CD4-positive, alpha-beta T cell treated with Interleukin-17A for 1 hour (primary cell): ENCODE measurements at regions not wholly inside any gene's neighbourhood (a gene's known extent, or its start where the extent isn't known, plus 50 kb on each side); places are given as distances from the start of the nearest gene placed in this dataset.
"Not testable (repeated sequence)": the region's sequence is repeated elsewhere in the genome, so short reads cannot be mapped to it uniquely, and the experiment has no call there.

Source experiments
- DNase-seq: peaks from one replicate; pipeline ENCODE4 v3.0.0-alpha.2; 2020

DNA sequence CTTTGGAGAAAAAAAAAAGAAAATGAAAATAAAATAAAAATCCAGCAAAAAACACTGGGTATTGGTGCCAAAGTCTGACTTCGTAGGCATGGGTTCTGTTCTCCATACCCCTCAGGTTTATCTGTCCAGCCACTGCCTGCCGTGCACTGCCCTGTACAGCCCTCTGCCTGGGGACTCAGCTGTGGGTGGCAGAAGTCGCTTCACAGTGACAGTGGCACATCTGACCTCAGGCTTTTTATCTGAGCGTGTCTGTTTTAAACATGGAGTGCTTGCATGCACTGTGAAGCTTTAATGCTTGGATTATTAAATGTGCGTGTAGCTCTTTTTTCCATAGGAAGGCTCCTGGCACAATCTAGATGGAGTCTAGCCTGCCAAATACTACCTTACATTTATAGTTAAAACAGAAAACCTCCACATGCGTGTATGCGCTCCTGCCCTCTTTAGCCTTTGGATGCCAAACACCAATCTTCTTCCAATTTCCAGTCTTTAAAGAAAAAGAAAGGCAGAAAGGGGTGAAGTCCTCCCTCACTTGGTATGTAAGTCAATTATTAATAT lies 375.5 kb downstream of the UTRN start:
- no peak for DNase-seq

- no peak for DNase-seq
Observed at GRCh38 chr6:144661116-144661806, 376.1 kb downstream of the UTRN start.

DNA sequence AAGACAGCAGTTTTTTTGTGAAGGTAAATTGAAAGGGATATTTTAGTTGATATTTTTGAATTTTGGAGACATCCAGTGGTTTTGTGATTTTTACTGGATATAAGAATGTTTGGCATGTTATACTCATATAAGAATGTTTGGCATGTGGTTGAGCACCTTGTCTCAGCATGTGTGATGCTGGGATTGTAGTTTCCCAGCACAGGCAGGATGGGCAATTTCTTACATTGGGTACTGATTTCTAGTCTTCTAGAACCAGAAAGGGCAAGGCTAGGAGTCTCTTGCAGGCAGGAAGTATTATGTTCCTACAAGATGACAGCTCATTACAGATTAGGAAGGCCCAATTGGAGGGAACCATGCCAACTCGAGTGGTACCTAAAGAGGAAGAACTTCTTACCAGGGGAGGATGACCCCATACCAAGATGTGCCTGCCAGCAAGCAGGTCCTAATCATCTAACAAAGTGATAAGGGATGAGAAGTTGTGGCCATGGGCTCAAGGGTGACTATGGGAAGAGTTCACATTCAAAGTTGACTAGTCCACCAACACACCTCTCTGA lies 377.8 kb downstream of the UTRN start:
- DNase-seq, result no peak

DNA sequence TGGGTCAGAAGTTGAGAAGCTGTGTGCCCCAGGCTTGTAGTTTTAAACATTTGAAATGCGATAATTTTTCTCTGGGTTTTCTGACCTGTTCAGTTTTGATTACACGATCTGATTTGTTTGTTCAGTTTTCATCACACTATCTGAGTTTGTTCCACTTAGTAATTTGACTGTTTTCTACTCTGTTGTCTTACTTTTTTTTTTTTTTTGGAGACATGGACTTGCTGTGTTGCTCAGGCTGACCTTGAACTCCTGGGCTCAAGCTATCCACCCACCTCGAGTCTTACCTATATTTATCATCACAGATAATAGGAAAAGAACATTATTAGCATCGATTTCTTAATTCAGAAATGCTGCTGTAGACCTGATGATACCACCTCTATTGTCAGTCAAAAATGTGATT lies 379.1 kb downstream of the UTRN start:
- no peak for DNase-seq

DNA sequence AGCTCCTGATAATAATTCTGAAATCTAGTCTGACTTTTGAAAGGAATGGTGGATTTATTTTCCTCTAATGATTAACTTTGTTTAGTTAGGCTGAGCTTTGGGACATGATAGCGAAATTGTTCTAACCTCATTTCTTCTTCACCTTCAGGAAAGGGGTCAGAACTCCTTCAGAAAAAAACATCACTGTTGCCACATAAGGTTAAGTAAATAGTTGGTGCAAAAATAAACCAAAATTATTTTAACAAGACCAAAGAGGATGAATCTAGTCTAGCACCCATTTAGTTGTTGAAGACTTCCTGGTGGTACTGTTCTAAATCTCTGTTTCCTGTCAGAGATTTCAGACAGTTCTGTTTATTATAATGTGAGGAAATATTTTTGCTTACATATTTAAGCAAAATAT lies 379.8 kb downstream of the UTRN start:
- no peak for DNase-seq

DNA sequence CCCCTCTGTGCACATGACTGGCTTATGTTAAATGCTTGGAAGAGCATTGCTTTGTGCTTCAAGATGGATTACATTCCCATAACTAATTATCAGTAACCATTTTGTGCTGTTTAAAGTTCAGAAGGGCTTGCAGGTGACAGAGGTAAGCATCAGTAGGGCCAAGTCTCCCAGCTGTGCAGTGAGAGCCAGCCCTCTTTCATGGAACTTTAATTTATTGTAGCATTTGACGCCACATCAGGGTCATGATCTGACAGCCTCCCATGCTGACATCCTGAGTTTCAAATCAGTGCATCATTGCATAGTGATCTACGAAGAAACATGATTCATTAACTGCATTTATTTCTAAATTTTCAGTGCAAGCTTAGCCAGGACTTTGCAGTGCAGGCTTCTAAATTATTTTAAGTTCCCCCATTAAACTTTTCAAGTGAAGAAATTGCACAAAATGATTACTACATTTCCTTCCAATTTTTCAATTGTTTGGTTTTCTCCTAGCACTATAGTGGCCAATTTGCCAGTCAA lies 380.9 kb downstream of the UTRN start:
- no peak for DNase-seq

- DNase-seq, result no peak
Observed at GRCh38 chr6:144666781-144667180, 381.6 kb downstream of the UTRN start.

- DNase-seq, result no peak
Observed at GRCh38 chr6:144667532-144668503, 382.7 kb downstream of the UTRN start.

DNA sequence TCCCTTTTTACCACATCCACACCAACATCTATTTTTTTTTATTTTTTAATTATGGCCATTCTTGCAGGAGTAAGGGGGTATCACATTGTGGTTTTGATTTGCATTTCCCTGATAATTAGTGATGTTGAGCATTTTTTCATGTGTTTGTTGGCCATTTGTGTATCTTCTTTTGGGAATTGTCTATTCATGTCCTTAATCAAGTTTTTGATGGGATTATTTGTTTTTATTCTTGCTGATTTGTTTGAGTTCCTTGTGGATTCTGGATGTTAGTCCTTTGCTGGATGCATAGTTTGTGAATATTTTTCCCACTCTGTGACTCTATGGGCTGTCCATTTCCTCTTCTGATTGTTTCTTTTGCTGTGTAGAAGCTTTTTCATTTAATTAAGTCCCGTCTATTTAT lies 385.1 kb downstream of the UTRN start:
- not testable (repeated sequence) for DNase-seq

DNA sequence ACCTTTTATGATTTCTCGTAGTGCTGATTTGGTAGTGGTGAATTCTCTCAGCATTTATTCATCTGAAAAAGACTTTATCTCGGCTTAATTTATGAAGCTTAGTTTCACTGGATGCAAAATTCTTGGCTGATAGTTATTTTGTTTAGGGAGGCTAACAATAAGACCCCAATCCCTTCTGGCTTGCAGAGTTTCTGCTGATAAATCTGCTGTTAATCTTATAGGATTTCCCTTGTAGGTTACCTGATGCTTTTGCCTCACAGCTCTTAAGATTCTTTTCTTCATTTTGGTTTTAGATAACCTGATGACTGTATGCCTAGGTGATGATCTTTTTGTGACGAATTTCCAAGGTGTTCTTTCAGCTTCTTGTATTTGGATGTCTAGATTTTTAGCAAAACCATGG lies 388.7 kb downstream of the UTRN start:
- DNase-seq, result no peak

DNA sequence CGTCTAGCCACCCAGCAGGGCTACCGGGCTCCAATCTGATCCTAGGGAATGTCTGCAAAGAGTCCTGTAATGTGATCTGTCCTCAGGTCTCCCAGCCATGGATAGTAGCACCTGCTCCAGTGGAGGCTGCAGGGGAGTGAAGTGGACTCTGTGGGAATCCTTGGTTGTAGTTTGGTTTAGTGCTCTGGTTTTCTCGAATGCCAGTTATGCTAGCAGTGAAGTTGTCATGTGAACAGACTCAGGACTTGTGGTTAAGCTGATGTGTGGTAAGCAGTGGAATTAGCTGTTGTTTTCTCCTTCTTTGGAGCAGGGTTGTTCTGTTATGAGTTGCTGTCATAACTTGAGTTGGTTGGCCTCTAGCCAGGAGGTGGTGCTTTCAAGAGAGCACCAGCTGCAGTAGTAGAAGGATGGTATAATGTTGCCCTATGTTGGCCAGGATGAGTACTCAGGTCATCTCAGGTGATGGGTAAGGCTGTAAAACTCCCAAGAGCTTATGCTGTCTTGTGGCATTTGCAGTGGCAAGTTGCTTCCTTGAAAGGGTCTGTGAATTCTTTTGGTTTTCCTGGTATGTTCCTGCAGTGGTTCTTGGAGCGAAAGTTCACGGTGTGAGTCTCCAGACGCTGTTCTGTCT lies 390.2 kb downstream of the UTRN start:
- DNase-seq, result peak; percentile 23

GRCh38 chr6:144676310-144676709 lies 391.2 kb downstream of the UTRN start:
- not testable (repeated sequence) for DNase-seq

GRCh38 chr6:144677263-144677662 lies 392.1 kb downstream of the UTRN start:
- not testable (repeated sequence) for DNase-seq

- DNase-seq, result no peak
Observed at GRCh38 chr6:144678844-144679243, 393.7 kb downstream of the UTRN start.

DNA sequence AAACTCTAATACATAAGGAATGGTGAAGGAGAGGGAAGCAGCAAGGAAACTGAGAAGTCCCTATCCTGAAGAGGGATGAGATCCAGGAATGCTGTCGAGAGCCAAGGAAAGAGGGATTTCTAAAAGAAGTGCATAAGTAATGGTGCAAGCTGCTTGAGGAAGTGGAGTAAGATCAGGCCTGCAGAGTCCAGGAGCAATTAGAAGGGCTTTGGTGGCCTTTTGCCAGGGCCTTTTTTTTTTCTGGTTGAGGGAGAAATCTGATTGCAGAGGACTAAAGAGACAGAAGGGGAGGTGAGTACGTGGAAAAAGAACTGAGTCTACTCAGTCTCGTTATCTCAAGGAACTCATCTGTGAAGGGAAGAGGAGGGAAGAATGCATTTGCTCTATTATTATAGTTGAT lies 396.2 kb downstream of the UTRN start:
- DNase-seq, result no peak

DNA sequence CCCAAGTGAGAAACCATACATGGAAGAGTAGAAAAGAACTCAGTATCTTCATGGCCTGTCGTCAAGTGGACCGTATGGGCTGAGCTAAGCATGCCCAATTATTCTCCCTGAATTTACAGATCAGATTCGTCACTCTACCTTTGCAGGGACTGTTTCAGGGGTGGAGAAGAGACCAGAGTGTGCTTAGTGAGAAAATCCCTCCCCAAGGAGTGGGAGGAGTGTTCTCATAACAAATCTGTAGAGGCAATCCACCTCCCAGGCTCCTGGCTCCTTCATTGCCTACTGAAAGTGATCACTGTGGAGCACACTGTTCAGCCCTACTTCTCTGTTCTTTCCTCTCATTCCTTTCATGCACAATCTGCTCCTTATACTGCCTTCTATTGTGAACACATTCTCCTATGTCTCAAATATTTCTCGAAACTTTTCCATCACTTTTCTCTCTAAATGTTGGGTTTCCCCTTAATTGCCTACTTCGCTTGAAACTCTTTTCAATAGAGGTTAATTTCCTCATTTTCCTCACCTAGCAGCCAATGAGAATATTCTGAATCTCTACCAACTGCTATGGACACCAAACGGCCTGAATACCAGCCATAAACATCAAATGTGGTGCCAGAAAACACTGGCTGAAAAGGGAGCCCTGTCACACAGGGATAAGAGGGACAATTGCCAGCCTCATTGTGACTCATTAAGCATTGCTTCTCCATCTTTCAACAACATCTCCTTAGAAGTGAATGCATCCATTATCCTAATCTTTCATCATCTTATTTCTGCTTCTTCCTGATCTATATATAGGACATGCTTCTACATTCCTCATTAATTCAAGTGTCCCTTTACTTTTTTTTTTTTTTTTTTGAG lies 398.3 kb downstream of the UTRN start:
- no peak for DNase-seq

- no peak for DNase-seq
Observed at GRCh38 chr6:144688713-144689112, 403.6 kb downstream of the UTRN start.

- DNase-seq, result no peak
Observed at GRCh38 chr6:144689503-144690040, 404.4 kb downstream of the UTRN start.

- no peak for DNase-seq
Observed at GRCh38 chr6:144690133-144690532, 405.0 kb downstream of the UTRN start.

GRCh38 chr6:144690666-144691065 lies 405.5 kb downstream of the UTRN start:
- no peak for DNase-seq

DNA sequence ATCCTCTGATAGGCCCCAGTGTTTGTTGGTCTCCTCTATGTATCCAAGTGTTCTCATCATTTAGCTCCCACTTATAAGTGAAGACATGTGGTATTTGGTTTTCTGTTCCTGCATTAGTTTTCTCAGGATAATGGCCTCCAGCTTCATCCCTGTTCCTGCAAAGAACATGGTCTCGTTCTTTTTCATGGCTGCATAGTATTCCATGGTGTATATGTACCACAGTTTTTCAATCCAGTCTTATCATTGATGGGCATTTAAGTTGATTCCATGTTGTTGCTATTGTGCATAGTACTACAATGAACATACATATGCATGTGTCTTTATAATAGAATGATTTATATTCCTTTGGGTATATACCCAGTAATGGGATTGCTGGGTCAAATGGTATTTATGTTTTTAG lies 406.9 kb downstream of the UTRN start:
- DNase-seq, result not testable (repeated sequence)
